Body of pancreas (tissue), 4 donors: ENCODE measurements at regions not wholly inside any gene's neighbourhood (a gene's known extent, or its start where the extent isn't known, plus 50 kb on each side); places are given as distances from the start of the nearest gene placed in this dataset.

Experiments used
- CTCF ChIP-seq, 7 experiments: fragments of 450-650 bp in 4 of 7; fragments of 200-600 bp in 3 of 7; sonication (generic) in 3 of 7; IDR thresholded peaks; one replicate each; pipeline ENCODE4 v1.5.1; 2016 to 2019; ENCODE audit warnings: antibody characterized with exemption in 7 of 7
- POLR2A ChIP-seq, 3 donors: fragments of 450-650 bp; IDR thresholded peaks; one replicate each; pipeline ENCODE4 v1.6.1; 2016; ENCODE audit warnings: antibody characterized with exemption in 3 of 3, mild to moderate bottlenecking in 2 of 3

- TF ChIP-seq CTCF (IDR thresholded peaks at IDR 0.05), result no peak
- no peak for TF ChIP-seq POLR2A (IDR thresholded peaks at IDR 0.05)
Measured at GRCh38 chrX:40394302-40394701, 186.5 kb upstream of the ATP6AP2 start.
